ENCODE measurements at regions not wholly inside any gene's neighbourhood (a gene's known extent, or its start where the extent isn't known, plus 50 kb on each side); places are given as distances from the start of the nearest gene placed in this dataset.

- DNase-seq = no peak
Observed at GRCh38 chr18:51727780-51728179, 530.3 kb upstream of the MEX3C start.

GRCh38 chr18:51731070-51731469 lies 533.6 kb upstream of the MEX3C start:
- no peak for DNase-seq

GRCh38 chr18:51734576-51734975 lies 537.1 kb upstream of the MEX3C start:
- DNase-seq = no peak

- DNase-seq = no peak
Observed at GRCh38 chr18:51739044-51739666, 541.7 kb upstream of the MEX3C start.

GRCh38 chr18:51751901-51752300 lies 554.4 kb upstream of the MEX3C start:
- DNase-seq = no peak

GRCh38 chr18:51753365-51754057 lies 556.0 kb upstream of the MEX3C start:
- no peak for DNase-seq

- no peak for DNase-seq
Observed at GRCh38 chr18:51754566-51754965, 557.1 kb upstream of the MEX3C start.

- no peak for DNase-seq
Observed at GRCh38 chr18:51757255-51757924, 559.9 kb upstream of the MEX3C start.

- DNase-seq = no peak
Observed at GRCh38 chr18:51762373-51762772, 564.9 kb upstream of the MEX3C start.

GRCh38 chr18:51765606-51766360 lies 568.3 kb upstream of the MEX3C start:
- DNase-seq = no peak

- no peak for DNase-seq
Observed at GRCh38 chr18:51767293-51767692, 569.8 kb upstream of the MEX3C start.

GRCh38 chr18:51778115-51778514 lies 561.9 kb upstream of the DCC start:
- no peak for DNase-seq

GRCh38 chr18:51789871-51790270 lies 550.1 kb upstream of the DCC start:
- DNase-seq = no peak

GRCh38 chr18:51801514-51801913 lies 538.5 kb upstream of the DCC start:
- DNase-seq = no peak

GRCh38 chr18:51802569-51803428 lies 537.2 kb upstream of the DCC start:
- no peak for DNase-seq

- DNase-seq = no peak
Observed at GRCh38 chr18:51807336-51807735, 532.7 kb upstream of the DCC start.

- no peak for DNase-seq
Observed at GRCh38 chr18:51811883-51812282, 528.1 kb upstream of the DCC start.

- no peak for DNase-seq
Observed at GRCh38 chr18:51813740-51814139, 526.3 kb upstream of the DCC start.

- no peak for DNase-seq
Observed at GRCh38 chr18:51821610-51822009, 518.4 kb upstream of the DCC start.

- no peak for DNase-seq
Observed at GRCh38 chr18:51824746-51825145, 515.3 kb upstream of the DCC start.

GRCh38 chr18:51833850-51834249 lies 506.1 kb upstream of the DCC start:
- no peak for DNase-seq

GRCh38 chr18:51848702-51849101 lies 491.3 kb upstream of the DCC start:
- DNase-seq = no peak
